ENCODE measurements at regions not wholly inside any gene's neighbourhood (a gene's known extent, or its start where the extent isn't known, plus 50 kb on each side); places are given as distances from the start of the nearest gene placed in this dataset.

DNA sequence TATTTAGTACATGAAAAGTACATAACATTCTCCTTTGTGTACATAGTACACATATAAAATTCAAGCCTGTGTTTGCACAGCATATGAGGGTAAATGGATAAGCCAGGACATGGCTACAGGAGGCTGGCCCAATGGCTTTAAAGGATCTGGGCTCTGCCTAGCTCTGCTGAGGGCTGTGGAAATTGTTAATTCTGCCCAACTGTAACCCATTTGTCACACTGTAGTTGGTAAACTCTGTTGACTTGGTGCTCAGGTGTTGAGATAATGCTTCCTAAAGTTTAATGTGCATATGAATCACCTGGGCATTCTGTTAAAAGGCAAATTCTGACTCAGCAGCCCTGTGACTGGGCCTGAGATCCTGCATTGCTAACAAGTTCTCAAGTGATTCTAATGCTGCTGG, 196.5 kb upstream of the ZPLD1 start:
- no peak for DNase-seq (ENCODE audit: low read depth)
- TF ChIP-seq, protein P1, sequence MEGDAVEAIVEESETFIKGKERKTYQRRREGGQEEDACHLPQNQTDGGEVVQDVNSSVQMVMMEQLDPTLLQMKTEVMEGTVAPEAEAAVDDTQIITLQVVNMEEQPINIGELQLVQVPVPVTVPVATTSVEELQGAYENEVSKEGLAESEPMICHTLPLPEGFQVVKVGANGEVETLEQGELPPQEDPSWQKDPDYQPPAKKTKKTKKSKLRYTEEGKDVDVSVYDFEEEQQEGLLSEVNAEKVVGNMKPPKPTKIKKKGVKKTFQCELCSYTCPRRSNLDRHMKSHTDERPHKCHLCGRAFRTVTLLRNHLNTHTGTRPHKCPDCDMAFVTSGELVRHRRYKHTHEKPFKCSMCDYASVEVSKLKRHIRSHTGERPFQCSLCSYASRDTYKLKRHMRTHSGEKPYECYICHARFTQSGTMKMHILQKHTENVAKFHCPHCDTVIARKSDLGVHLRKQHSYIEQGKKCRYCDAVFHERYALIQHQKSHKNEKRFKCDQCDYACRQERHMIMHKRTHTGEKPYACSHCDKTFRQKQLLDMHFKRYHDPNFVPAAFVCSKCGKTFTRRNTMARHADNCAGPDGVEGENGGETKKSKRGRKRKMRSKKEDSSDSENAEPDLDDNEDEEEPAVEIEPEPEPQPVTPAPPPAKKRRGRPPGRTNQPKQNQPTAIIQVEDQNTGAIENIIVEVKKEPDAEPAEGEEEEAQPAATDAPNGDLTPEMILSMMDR (conservative IDR thresholded peaks at IDR 0.05; ENCODE audit: low read length) = no peak
- H3K4me3 ChIP-seq (ENCODE audit: low read length) = no peak overlapping the region

DNA sequence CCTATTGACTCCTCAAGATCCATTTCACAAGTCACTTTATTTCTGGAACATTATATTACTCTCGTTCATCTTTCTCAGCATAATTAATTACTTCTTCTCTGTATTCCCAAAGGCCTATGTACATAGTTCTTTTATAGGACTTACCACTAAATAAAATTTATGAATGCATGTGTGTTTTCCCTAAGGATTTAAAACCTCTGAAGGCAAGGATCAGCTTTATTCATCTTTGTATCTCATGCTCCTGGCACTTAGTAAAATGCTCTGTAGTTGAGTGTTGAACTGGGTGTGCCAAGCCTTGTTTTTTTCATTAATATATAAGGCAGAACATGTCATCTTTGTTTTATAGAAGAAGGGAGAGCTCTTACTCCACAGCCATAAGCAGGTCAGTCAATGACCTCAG, 194.1 kb upstream of the ZPLD1 start:
- TF ChIP-seq, protein P1 (conservative IDR thresholded peaks at IDR 0.05; ENCODE audit: low read length) = no peak
- H3K4me3 ChIP-seq (ENCODE audit: low read length) = no peak overlapping the region
- no peak for DNase-seq (ENCODE audit: low read depth)

DNA sequence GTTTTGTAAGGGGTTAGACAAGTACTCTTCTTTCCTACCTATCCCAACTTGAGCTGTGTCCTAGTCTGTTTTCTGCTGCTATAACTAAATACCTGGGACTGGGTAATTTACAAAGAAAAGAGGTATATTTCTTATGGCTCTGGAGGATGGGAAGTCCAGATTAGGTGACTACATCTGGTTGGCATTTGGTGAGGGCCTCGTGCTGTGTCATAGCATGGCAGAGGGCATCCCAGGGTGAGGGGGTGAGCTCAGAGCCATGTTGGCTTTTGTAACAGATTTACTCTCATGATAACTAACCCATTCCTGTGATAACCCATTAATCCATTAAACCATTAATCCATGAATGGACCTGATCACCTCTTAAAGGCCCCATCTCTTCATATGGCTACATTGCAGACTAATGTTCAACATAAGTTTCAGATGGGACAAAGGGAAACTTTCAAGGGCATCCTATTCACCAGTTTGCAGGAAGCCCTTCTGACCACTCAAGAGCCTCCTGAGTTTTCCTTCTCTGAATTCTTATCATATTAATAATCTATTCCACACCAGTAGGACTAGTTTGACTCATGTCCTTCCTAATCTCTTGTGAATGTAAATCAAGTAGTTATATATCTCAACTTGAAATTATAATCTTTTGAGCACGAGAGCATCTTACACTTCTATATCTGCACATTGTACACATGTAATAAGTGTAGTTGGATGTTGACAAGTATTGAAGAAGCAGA, 185.7 kb upstream of the ZPLD1 start:
- no peak for DNase-seq (ENCODE audit: low read depth)
- TF ChIP-seq, protein P1 (conservative IDR thresholded peaks at IDR 0.05; ENCODE audit: low read length) = no peak
- no peak overlapping the region for H3K4me3 ChIP-seq (ENCODE audit: low read length)

DNA sequence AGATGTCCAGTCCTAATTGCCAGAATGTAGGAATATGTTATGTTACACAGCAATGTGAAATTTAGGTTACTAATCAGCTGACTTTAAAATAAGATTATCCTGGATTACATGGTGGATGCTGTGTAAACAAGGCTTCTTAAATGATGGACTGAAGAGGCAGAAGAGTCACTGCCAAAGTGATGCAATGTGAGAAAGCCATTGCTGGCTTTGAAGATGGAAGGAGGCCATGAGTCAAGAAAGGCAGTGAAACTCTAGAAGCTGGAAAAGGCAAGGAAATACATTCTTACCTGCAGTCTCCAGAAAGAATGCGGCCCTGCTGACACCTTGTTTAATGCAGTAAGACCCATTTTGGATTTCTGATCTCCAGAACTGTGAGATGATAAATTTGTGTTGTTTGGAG, 179.1 kb upstream of the ZPLD1 start:
- TF ChIP-seq, protein P1 (conservative IDR thresholded peaks at IDR 0.05; ENCODE audit: low read length) = no peak
- H3K4me3 ChIP-seq (ENCODE audit: low read length) = no peak overlapping the region

DNA sequence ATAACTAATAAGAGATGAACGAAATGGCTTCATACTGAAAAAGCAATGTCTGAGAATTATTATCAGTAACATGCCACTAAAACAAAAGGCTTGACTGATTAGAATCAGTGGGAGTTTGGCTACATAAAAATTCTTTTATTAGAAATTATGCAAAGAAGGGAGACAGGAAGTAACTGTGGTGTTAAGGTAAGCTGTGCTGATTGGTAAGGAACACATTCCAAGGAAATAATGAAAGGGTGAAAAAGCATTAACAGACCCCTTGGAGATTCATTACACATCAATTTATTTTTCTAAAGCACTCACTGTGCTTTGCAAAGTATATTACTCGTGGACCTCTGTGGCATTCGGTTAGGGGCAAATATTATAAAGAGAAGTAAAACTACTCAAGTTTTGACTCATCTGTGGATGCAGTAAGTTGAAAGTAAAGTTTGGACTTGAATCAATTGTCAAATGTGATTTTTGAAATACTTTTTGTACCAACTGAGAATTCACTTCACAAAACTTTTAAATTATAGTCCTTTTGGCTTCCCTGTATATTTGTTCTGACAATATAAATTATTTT, 176.1 kb upstream of the ZPLD1 start:
- no peak for DNase-seq (ENCODE audit: low read depth)
- TF ChIP-seq, protein P1 (conservative IDR thresholded peaks at IDR 0.05; ENCODE audit: low read length) = no peak
- H3K4me3 ChIP-seq (ENCODE audit: low read length) = no peak overlapping the region

More for the DNA sequence above, 179.1 kb upstream of the ZPLD1 start:
- DNase-seq (ENCODE audit: low read depth) = no peak

DNA sequence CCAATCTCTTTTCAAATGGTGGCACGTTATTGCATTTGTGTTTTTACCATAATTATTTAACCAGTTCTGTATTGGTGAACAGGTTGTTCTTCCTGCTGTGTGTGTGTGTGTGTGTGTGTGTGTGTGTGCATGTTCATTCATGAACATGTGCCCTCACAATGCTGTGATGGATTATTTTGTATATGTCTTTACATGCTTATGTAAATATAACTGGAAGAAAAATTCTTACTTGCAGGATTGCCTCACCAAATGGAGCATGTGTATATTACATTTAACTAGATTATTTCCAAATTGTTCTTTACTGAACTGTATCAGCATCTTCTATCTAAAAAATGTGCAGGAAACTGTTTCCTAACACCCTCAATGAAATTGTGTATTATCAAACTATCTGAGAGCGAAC, 175.2 kb upstream of the ZPLD1 start:
- TF ChIP-seq, protein P1 (conservative IDR thresholded peaks at IDR 0.05; ENCODE audit: low read length) = no peak
- H3K4me3 ChIP-seq (ENCODE audit: low read length) = no peak overlapping the region
- DNase-seq (ENCODE audit: low read depth) = no peak

DNA sequence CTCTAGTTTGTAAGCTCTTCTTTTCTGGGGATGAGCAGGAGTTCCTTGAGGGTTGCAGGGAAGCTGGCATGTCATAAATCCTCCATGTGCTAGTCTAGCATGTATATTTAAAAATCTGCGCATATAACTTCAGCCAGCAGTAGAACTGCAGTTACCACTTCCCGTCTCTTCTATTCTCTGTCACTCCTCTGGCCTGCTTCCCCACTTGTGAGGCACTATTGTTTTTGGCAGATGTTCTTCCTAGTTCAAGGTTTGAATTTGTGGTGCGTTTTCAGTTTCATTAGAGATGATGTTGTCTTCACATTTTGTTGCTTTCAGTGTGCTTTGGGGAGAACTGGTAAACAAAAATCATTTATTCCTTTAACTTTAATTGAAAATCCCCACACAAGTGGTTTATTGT, 169.1 kb upstream of the ZPLD1 start:
- no peak overlapping the region for H3K4me3 ChIP-seq (ENCODE audit: low read length)
- DNase-seq (ENCODE audit: low read depth) = no peak
- TF ChIP-seq, protein P1 (conservative IDR thresholded peaks at IDR 0.05; ENCODE audit: low read length) = no peak

All from AG10803 (cell line).